Dermis microvascular lymphatic vessel endothelial cell (primary cell): ENCODE measurements at regions not wholly inside any gene's neighbourhood (a gene's known extent, or its start where the extent isn't known, plus 50 kb on each side); places are given as distances from the start of the nearest gene placed in this dataset.
"Not testable (repeated sequence)": the region's sequence is repeated elsewhere in the genome, so short reads cannot be mapped to it uniquely, and the experiment has no call there.

ENCODE experiments used
- DNase-seq, 2 donors: peaks; one replicate each; pipeline versions ENCODE4 v3.0.0 to v3.0.0-alpha.2; 2010; ENCODE audit warnings: low read depth in 2 of 2

- no peak for DNase-seq
These were observed 349.8 kb downstream of the TCERG1L start for GRCh38 chr10:130961506-130962239.

DNA sequence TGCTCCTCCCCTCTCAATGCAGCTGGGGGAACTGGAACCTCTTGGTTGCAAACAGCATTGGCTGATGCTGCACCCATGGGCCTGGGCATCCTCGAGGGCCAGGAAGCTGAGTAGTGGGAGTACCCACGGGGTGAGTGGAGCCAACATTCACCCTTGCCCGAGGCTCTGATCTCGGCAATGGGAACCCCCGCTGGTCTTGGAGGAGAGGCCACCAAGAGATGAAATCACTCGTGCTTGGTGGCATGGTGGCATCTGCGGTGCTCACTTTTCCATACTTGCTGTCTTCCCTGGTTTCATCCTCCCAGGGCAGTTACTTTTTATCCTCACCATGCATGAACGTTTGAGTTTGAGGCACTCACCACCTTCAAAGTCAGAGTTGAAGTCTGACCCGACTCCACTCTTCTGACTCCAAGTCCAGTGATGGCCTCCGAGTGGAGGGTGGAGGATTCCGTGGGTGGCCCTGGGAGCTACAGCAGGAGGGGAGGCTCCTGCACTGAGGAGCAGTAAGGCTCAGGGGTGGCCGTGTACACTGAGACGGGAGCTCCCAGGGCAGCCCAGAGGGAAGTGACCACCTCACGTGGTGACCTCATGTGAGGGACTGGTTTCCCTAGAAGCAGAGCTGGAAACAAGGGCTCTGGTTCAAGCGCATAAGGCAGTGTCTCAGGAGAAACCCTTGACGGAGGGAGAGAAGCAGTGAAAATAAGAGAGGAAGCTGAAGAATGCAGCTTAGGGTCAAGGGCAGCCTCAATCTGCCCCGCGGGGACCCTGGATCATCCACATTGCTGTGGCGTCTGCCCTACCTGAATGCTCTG, 349.1 kb downstream of the TCERG1L start:
- DNase-seq = no peak

GRCh38 chr10:130963052-130963393, 348.5 kb downstream of the TCERG1L start:
- no peak for DNase-seq

DNA sequence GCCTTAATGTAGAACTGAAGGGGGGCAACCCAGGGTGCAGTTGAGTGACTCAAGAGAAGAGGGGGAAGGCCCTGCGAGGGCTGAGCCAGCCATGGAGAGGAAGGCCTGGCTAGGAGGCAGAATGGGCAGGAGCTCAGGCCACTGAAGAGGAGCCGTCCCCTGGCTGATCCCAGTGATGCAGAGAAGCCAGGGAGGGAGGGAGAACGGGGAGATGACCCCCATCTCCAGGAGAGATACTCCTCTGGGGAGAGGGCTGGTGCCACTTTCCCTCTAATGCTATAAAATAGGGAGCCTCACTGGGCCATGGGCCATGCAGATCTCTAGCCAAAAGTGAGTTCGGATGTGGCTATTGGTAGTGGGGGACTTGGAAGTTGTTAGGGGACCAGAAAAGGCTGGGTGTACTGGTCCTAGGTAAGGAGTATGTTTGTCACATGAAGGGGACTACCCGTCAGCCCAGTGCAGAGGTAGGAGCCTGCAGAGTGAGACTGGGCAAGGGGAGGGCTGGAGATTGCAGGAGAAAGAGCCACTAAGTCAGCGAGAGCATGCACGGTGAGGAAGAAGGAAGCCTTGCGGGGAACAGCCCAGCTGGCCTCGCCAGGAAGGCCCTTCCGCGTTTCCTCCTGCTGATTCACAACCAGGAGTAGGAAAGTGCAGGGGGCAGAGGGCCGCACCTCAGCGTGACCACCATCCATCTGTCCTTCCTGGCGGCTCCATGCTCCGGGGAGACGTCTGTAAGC, 347.6 kb downstream of the TCERG1L start:
- DNase-seq = no peak

- DNase-seq = no peak
These were observed 346.8 kb downstream of the TCERG1L start for GRCh38 chr10:130964771-130965170.

GRCh38 chr10:130967161-130967560, 344.4 kb downstream of the TCERG1L start:
- DNase-seq = no peak

- DNase-seq = no peak
These were observed 343.7 kb downstream of the TCERG1L start for GRCh38 chr10:130967784-130968183.

DNA sequence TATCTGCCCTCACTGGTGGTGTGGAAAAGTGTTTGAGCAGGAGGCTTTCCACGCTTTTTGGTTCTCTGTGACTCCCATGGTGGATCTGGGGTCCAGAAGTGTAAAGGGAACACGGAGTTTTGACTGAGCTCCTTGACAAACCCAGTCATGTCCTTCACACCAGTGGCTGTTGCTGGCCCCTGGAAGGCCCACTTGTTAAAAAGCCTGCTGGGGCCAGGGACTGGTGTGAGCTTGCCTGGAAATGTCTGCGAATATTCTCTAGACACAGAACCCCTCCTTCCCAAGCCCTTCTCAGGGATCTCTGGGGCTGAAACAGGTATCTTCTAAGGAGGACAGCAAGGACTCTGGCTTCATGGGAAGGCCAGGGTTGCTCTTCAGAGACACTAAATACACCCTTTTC, 343.0 kb downstream of the TCERG1L start:
- DNase-seq = no peak

DNA sequence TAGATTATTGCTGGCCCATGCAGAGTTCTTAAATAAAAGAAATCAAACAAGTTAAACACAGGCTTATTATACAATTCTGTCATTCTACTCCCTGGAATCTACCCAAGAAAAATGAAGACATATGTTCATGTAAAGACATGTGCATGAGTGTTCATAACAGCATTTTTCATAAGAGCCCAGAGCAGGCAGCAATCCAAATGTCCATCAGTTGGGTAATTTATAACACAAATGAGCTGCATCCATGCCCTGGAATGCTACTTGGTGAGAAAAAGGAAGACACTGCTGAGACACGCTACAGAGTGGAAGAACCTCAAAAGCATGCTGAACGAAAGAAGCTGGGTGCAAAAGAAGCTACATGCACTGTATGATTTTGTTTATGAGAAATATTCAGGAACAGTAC, 342.6 kb downstream of the TCERG1L start:
- DNase-seq = no peak

DNA sequence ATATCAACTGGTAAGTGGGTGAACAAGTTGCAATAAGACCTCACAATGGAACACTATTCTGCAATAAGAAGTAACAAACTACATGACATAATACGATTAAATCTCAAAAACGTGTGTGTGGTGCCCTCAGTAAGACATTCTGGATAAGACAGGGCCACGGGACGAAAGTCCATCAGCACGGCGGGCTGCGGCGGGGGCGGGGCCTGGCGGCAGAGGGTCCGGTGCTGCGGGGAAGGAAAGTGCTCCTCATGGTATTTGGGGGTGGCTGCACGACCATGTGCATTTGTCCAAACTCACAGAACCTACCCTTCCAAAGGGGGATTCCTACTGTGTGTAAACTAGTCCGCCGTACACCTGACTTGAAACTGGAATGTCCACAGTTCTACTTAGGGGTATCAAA, 341.8 kb downstream of the TCERG1L start:
- DNase-seq = no peak

GRCh38 chr10:130970341-130971122, 341.0 kb downstream of the TCERG1L start:
- DNase-seq = no peak

GRCh38 chr10:130971123-130971435, 340.4 kb downstream of the TCERG1L start:
- DNase-seq = no peak

DNA sequence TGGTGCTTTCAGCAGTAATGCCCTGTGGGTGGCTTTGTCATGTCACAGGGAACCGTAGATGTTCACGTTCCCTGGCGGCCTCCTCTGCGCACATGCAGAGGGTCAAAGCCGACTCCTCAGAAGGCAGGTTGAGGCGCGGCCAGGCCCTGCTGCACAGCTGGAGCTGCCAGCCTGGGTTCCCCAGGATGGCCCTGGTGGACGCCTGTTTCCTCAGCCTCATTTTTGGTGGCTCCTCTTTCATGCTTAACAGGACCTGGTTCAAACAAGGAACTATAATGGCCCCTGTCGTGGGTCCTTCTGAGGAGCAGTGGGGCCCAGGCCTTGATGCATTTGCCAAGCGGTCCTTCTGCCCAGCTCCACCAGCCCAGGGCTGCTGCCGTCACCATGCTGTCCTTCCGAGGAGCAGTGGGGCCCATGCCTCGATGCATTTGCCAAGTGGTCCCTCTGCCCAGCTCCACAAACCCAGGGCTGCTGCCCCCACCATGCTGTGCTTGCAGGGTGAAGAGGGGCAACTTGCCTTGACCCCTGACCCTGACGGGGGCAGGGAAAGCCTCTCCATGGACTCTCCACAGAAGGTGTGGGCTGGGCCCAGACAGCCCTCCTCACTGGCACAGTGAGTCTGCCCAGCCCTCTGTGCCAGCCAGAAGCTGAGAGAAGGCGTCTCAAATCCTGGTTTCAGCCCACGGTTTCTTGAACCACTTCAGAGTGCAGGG, 338.2 kb downstream of the TCERG1L start:
- no peak for DNase-seq

DNA sequence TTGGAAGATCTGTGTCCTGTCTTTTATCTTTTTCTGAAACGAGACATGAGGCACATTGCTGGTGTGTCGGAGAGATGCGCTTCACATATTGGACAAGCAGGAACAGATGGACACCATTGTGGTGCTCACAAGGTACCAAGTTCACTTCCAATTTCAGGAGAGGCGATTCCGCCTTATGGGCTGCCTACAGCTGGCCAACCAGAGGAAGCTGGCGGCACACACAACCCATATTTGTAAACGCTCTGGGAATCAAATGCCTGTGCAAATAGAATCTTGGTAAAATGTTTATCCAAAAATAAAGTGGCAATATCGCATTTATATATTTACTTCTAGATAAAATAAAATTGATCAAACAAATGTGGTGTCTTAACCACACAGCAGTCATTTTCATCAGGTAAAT, 337.4 kb downstream of the TCERG1L start:
- DNase-seq = no peak

GRCh38 chr10:130975351-130975750, 336.2 kb downstream of the TCERG1L start:
- not testable (repeated sequence) for DNase-seq

GRCh38 chr10:130982802-130983201, 328.7 kb downstream of the TCERG1L start:
- DNase-seq = no peak

DNA sequence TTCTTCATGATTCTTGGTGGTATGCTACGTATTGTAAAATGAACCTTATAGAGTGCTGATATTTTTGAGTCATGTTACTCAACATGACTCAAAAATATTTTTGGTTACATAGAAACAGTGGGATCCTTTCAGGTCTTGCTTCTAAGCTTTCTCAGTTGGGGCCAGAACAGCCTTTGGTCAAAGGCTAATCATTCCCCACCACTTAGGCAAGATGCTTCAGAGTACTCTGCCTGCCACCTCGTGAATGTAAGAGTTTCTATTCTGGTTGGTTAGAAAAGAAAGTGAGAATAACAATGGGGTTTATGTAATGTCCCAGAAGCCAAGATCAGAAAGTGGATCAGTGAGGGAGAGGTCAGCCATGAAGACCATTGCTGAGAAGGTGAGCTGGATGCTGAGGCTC, 327.8 kb downstream of the TCERG1L start:
- no peak for DNase-seq

DNA sequence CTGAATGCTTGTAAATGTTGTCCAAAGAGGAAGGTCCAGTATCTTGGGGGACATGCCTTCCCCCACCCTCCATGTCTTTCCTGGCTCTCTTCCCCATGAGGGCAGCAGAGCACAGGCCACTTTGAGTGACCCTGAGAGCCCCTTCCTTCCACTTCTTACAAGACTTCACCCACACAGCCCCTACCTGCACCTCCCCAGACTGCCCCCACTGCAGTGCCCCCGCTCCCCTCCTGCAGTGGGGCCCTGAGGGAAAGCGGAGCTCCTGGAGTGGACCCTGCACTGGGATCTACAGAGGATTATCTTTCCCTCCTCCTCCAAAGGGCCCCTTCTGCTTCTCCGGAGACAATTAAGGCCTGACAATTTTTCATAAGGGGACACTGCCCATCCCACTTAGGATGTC, 326.8 kb downstream of the TCERG1L start:
- DNase-seq = no peak

GRCh38 chr10:130985158-130985753, 326.3 kb downstream of the TCERG1L start:
- DNase-seq = no peak

GRCh38 chr10:130986846-130987245, 324.7 kb downstream of the TCERG1L start:
- no peak for DNase-seq

- DNase-seq = no peak
These were observed 324.1 kb downstream of the TCERG1L start for GRCh38 chr10:130987401-130987800.
